ENCODE measurements at regions not wholly inside any gene's neighbourhood (a gene's known extent, or its start where the extent isn't known, plus 50 kb on each side); places are given as distances from the start of the nearest gene placed in this dataset.
A peak's percentile ranks its signal among the peaks of the same experiment; 100 is the strongest.

DNA sequence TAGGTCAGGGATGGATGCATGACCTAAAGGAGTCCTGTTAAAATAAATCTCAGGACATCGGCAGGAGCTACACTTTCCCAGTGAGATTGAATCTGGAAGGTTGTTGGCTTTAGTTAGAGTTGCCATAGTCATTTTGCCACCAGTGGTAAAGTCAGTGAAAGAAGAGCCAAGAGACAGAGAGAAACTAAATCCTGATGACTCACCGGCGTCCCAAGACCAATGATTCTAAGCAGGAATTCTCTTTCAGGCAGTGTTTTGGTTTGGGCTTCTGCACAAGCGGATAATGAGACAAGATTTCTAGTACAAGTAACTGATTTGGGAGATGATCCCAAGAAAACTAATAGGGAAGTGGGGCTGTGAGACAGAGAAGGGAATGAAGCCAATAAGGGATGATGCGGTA lies 88.8 kb upstream of the ETS2 start:
- H3K4me3 ChIP-seq (replicated peaks; ENCODE audit: insufficient read depth, low read length), result no peak overlapping the region
- TF ChIP-seq GABPA (IDR thresholded peaks at IDR 0.05; ENCODE audit: low read depth) (no peak), SPI1 (IDR thresholded peaks at IDR 0.05; ENCODE audit: borderline replicate concordance, low read depth) (no peak), REST (IDR thresholded peaks at IDR 0.05; ENCODE audit: insufficient replicate concordance, low read depth) (no peak), POLR2AphosphoS5 (IDR thresholded peaks at IDR 0.05; ENCODE audit: low read depth) (no peak)
- TF ChIP-seq, protein P1, sequence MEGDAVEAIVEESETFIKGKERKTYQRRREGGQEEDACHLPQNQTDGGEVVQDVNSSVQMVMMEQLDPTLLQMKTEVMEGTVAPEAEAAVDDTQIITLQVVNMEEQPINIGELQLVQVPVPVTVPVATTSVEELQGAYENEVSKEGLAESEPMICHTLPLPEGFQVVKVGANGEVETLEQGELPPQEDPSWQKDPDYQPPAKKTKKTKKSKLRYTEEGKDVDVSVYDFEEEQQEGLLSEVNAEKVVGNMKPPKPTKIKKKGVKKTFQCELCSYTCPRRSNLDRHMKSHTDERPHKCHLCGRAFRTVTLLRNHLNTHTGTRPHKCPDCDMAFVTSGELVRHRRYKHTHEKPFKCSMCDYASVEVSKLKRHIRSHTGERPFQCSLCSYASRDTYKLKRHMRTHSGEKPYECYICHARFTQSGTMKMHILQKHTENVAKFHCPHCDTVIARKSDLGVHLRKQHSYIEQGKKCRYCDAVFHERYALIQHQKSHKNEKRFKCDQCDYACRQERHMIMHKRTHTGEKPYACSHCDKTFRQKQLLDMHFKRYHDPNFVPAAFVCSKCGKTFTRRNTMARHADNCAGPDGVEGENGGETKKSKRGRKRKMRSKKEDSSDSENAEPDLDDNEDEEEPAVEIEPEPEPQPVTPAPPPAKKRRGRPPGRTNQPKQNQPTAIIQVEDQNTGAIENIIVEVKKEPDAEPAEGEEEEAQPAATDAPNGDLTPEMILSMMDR (IDR thresholded peaks at IDR 0.05; ENCODE audit: insufficient read depth, low read length), result no peak
- DNase-seq (ENCODE audit: low read depth in 1 of 2, low spot score in 1 of 2), result no peak
- no peaks in the 10 kb centered on the region for H3K27me3 ChIP-seq (ENCODE audit: insufficient read depth, poor library complexity, severe bottlenecking)
- H3K27ac ChIP-seq (replicated peaks), result no peak overlapping the region

GRCh38 chr21:38718481-38718880 lies 87.2 kb upstream of the ETS2 start:
- Histone ChIP-seq H3K27ac (replicated peaks) (no peak overlapping the region), H3K4me3 (replicated peaks; ENCODE audit: insufficient read depth, low read length) (no peak overlapping the region), H3K27me3 (ENCODE audit: insufficient read depth, poor library complexity, severe bottlenecking) (no peaks in the 10 kb centered on the region)
- TF ChIP-seq, protein P1 (IDR thresholded peaks at IDR 0.05; ENCODE audit: insufficient read depth, low read length), result no peak
- no peak for TF ChIP-seq POLR2AphosphoS5 (IDR thresholded peaks at IDR 0.05; ENCODE audit: low read depth)
- TF ChIP-seq SPI1 (IDR thresholded peaks at IDR 0.05; ENCODE audit: borderline replicate concordance, low read depth), result no peak
- TF ChIP-seq GABPA (IDR thresholded peaks at IDR 0.05; ENCODE audit: low read depth), result no peak
- no peak for TF ChIP-seq REST (IDR thresholded peaks at IDR 0.05; ENCODE audit: insufficient replicate concordance, low read depth)
- peak in 1 of 2 experiments; percentile 48 for DNase-seq (ENCODE audit: low read depth in 1 of 2, low spot score in 1 of 2)

DNA sequence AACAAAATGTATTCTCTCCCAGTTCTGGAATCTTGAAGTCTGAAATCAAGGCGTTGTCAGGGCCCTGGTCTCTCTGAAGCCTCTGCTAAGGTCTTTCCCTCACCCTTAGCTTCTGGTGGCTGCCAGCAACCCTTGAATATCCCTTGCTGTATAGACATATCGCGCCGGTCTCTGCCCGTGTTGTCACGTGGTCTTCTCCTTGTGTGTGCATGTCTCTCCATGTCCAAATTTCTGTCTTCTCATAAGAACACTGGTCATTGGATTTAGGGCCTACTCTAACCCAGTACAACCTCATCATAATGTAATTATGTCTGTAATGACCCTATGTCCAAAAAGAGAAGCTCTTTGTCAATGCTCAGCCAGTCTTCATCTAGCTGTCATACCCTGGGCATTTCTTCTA lies 85.7 kb upstream of the ETS2 start:
- H3K27ac ChIP-seq (replicated peaks), result no peak overlapping the region
- TF ChIP-seq SPI1 (IDR thresholded peaks at IDR 0.05; ENCODE audit: borderline replicate concordance, low read depth), result no peak
- TF ChIP-seq, protein P1 (IDR thresholded peaks at IDR 0.05; ENCODE audit: insufficient read depth, low read length), result no peak
- TF ChIP-seq REST (IDR thresholded peaks at IDR 0.05; ENCODE audit: insufficient replicate concordance, low read depth), result no peak
- TF ChIP-seq GABPA (IDR thresholded peaks at IDR 0.05; ENCODE audit: low read depth), result no peak
- TF ChIP-seq POLR2AphosphoS5 (IDR thresholded peaks at IDR 0.05; ENCODE audit: low read depth), result no peak
- DNase-seq (ENCODE audit: low read depth in 1 of 2, low spot score in 1 of 2), result no peak
- no peaks in the 10 kb centered on the region for H3K27me3 ChIP-seq (ENCODE audit: insufficient read depth, poor library complexity, severe bottlenecking)
- no peak overlapping the region for H3K4me3 ChIP-seq (replicated peaks; ENCODE audit: insufficient read depth, low read length)
